IMR-90 (cell line): ENCODE measurements at regions not wholly inside any gene's neighbourhood (a gene's known extent, or its start where the extent isn't known, plus 50 kb on each side); places are given as distances from the start of the nearest gene placed in this dataset.

Experiments
- CHD1 ChIP-seq: IDR thresholded peaks from 2 replicates; pipeline ENCODE4 v1.6.1; 2012; ENCODE audit warnings: low read depth, low read length, improper control_type of control experiment
- MAFK ChIP-seq: IDR thresholded peaks from 2 replicates; pipeline ENCODE4 v1.6.1; 2012; ENCODE audit warnings: low read depth, low read length, improper control_type of control experiment
- MXI1 ChIP-seq: IDR thresholded peaks from 2 replicates; pipeline ENCODE4 v1.6.1; 2012; ENCODE audit warnings: low read depth, mild to moderate bottlenecking, low read length, moderate library complexity, borderline replicate concordance
- POLR2A ChIP-seq: IDR thresholded peaks from 2 replicates; pipeline ENCODE4 v1.6.1; 2012; ENCODE audit warnings: mild to moderate bottlenecking, low read depth, low read length
- RCOR1 ChIP-seq: IDR thresholded peaks from 2 replicates; pipeline ENCODE4 v1.6.1; 2012; ENCODE audit warnings: mild to moderate bottlenecking, low read length, improper control_type of control experiment; ENCODE audit not compliant: insufficient replicate concordance
- SMC3 ChIP-seq: fragments of 150-350 bp; IDR thresholded peaks from 2 replicates; pipeline ENCODE4 v1.6.1; 2016; ENCODE audit warnings: low read depth, mild to moderate bottlenecking, antibody characterized with exemption, low read length, moderate library complexity
- TF ChIP-seq, protein P1 (sequence below): conservative IDR thresholded peaks from 2 replicates; pipeline ENCODE4 v1.5.1; 2012; ENCODE audit warnings: mild to moderate bottlenecking, low read depth, low read length, improper control_type of control experiment

DNA sequence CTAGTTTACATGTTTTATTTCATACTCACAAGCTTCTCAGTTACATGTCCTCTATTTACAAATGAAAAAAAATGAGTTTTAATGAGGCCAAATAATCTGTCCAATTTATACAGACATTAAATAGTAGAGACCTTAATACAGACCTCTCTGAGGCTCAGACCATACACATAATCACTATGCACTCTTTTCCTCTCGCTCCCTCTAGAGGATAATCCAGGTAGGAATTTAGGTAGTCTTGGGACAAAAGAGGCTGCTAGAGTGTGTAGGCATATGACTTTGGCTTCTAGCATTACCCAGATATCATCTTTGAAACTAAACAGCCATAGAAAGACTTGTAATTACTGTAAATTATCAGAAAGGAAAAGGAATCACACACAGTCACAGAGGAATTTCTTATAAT lies 444.7 kb downstream of the HINT1 start:
- TF ChIP-seq CHD1 (no peak), POLR2A (no peak), SMC3 (no peak), MAFK (no peak), MXI1 (no peak), RCOR1 (no peak)
- TF ChIP-seq, protein P1, sequence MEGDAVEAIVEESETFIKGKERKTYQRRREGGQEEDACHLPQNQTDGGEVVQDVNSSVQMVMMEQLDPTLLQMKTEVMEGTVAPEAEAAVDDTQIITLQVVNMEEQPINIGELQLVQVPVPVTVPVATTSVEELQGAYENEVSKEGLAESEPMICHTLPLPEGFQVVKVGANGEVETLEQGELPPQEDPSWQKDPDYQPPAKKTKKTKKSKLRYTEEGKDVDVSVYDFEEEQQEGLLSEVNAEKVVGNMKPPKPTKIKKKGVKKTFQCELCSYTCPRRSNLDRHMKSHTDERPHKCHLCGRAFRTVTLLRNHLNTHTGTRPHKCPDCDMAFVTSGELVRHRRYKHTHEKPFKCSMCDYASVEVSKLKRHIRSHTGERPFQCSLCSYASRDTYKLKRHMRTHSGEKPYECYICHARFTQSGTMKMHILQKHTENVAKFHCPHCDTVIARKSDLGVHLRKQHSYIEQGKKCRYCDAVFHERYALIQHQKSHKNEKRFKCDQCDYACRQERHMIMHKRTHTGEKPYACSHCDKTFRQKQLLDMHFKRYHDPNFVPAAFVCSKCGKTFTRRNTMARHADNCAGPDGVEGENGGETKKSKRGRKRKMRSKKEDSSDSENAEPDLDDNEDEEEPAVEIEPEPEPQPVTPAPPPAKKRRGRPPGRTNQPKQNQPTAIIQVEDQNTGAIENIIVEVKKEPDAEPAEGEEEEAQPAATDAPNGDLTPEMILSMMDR: no peak
